ENCODE measurements at regions not wholly inside any gene's neighbourhood (a gene's known extent, or its start where the extent isn't known, plus 50 kb on each side); places are given as distances from the start of the nearest gene placed in this dataset.

- no peak for DNase-seq (ENCODE audit: extremely low read depth, low read depth)
- TF ChIP-seq CTCF (IDR thresholded peaks at IDR 0.05; ENCODE audit: low read depth, low read length): no peak
These were observed 172.3 kb downstream of the SHOX start for GRCh38 chrX:802846-803245.

- TF ChIP-seq CTCF (IDR thresholded peaks at IDR 0.05; ENCODE audit: low read depth, low read length): no peak
- no peak for DNase-seq (ENCODE audit: extremely low read depth, low read depth)
These were observed 169.2 kb downstream of the SHOX start for GRCh38 chrX:799808-800207.

GRCh38 chrX:794311-794710, 163.7 kb downstream of the SHOX start:
- no peak for TF ChIP-seq CTCF (IDR thresholded peaks at IDR 0.05; ENCODE audit: low read depth, low read length)

GRCh38 chrX:793216-793770, 162.7 kb downstream of the SHOX start:
- DNase-seq (ENCODE audit: extremely low read depth, low read depth): no peak
- TF ChIP-seq CTCF (IDR thresholded peaks at IDR 0.05; ENCODE audit: low read depth, low read length): no peak

More at GRCh38 chrX:794311-794710, 163.7 kb downstream of the SHOX start:
- no peak for DNase-seq (ENCODE audit: extremely low read depth, low read depth)

- no peak for TF ChIP-seq CTCF (IDR thresholded peaks at IDR 0.05; ENCODE audit: low read depth, low read length)
- DNase-seq (ENCODE audit: extremely low read depth, low read depth): no peak
These were observed 161.0 kb downstream of the SHOX start for GRCh38 chrX:791479-792034.

GRCh38 chrX:790783-791360, 160.3 kb downstream of the SHOX start:
- no peak for DNase-seq (ENCODE audit: extremely low read depth, low read depth)
- TF ChIP-seq CTCF (IDR thresholded peaks at IDR 0.05; ENCODE audit: low read depth, low read length): no peak

- no peak for TF ChIP-seq CTCF (IDR thresholded peaks at IDR 0.05; ENCODE audit: low read depth, low read length)
- no peak for DNase-seq (ENCODE audit: extremely low read depth, low read depth)
These were observed 159.5 kb downstream of the SHOX start for GRCh38 chrX:790041-790506.

All from AG09319 (cell line).